Esophagus muscularis mucosa (tissue), 4 donors: ENCODE measurements at regions not wholly inside any gene's neighbourhood (a gene's known extent, or its start where the extent isn't known, plus 50 kb on each side); places are given as distances from the start of the nearest gene placed in this dataset.

Experiments used
- DNase-seq: peaks from one replicate; pipeline ENCODE4 v3.0.0-alpha.2; 2017; ENCODE audit errors: extremely low spot score
- H3K27ac ChIP-seq, 4 donors: fragments of 200-600 bp; sonication (generic); replicated peaks in 1 of 4; 1 replicate in 3 of 4; 2 replicates in 1 of 4; pipeline ENCODE4 v1.5.1; 2016 to 2019; ENCODE audit warnings: mild to moderate bottlenecking in 1 of 4
- H3K27me3 ChIP-seq, 4 donors: fragments of 200-600 bp; sonication (generic); one replicate each; pipeline versions ENCODE4 v1.5.1 to v1.6.0; 2016 to 2019
- H3K36me3 ChIP-seq, 4 donors: fragments of 200-600 bp; sonication (generic); one replicate each; pipeline ENCODE4 v1.5.1; 2016 to 2019
- H3K4me1 ChIP-seq, 4 donors: fragments of 200-600 bp; sonication (generic); one replicate each; pipeline ENCODE4 v1.5.1; 2016 to 2019
- H3K4me3 ChIP-seq, 4 donors: fragments of 200-600 bp; sonication (generic); 1 replicate in 2 of 4; 2 replicates in 2 of 4; pipeline ENCODE4 v1.5.1; 2016 to 2019; ENCODE audit warnings: mild to moderate bottlenecking in 4 of 4, moderate library complexity in 1 of 4
- H3K9me3 ChIP-seq, 4 donors: fragments of 200-600 bp; sonication (generic); 1 replicate in 3 of 4; 2 replicates in 1 of 4; pipeline ENCODE4 v1.5.1; 2016 to 2019
- CTCF ChIP-seq, 3 experiments: fragments of 200-600 bp in 2 of 3; fragments of 450-650 bp in 1 of 3; sonication (generic) in 2 of 3; IDR thresholded peaks; one replicate each; pipeline ENCODE4 v1.5.1; 2017 to 2019; ENCODE audit warnings: antibody characterized with exemption in 3 of 3, mild to moderate bottlenecking in 2 of 3, moderate library complexity in 1 of 3
- EP300 ChIP-seq: sonication (generic); formaldehyde crosslinking; IDR thresholded peaks from one replicate; pipeline ENCODE4 v1.6.1; 2017; ENCODE audit warnings: antibody characterized with exemption
- POLR2A ChIP-seq: fragments of 450-650 bp; IDR thresholded peaks from one replicate; pipeline ENCODE4 v1.6.1; 2017; ENCODE audit warnings: antibody characterized with exemption, moderate library complexity, mild to moderate bottlenecking, low read depth
- POLR2AphosphoS5 ChIP-seq, 2 donors: sonication (generic); formaldehyde crosslinking; IDR thresholded peaks; one replicate each; pipeline ENCODE4 v1.6.1; 2017; ENCODE audit warnings: antibody characterized with exemption in 2 of 2
- WGBS: methylation state at CpG from one replicate; pipeline ENCODE4 v1.1.5; 2018; 5-methylcytosine and 5-hydroxymethylcytosine counted together
- intact Hi-C: fragments of 100-400 bp; cut with DNase I; formaldehyde crosslinking; loops from one replicate; pipeline ENCODE4 v1.15.1; 2023

- H3K36me3 ChIP-seq: no peaks in the 10 kb centered on the region
- intact Hi-C loops: no loop called here
- no peak for TF ChIP-seq POLR2A
- no peak for TF ChIP-seq EP300
- TF ChIP-seq CTCF (IDR thresholded peaks at IDR 0.05): no peak
- no peak for TF ChIP-seq POLR2AphosphoS5 (IDR thresholded peaks at IDR 0.05)
- peaks cover 12 to 51% (median 23%) of the 10 kb centered on the region in 4 donors for H3K4me1 ChIP-seq
- no peak for DNase-seq
- H3K27me3 ChIP-seq: no peaks in the 10 kb centered on the region
- no peak overlapping the region for H3K4me3 ChIP-seq
- H3K27ac ChIP-seq: no peak overlapping the region
- H3K9me3 ChIP-seq: no peaks in the 10 kb centered on the region
These were observed 121.7 kb upstream of the WWC1 start for GRCh38 chr5:168169791-168170190.

GRCh38 chr5:168171901-168172759 is 119.3 kb upstream of the WWC1 start:
- no peak overlapping the region for H3K4me3 ChIP-seq
- H3K27ac ChIP-seq: peak overlapping the region in 2 of 4 donors; percentile 43 to 48
- peaks cover 12 to 37% (median 19%) of the 10 kb centered on the region in 4 donors for H3K4me1 ChIP-seq
- no peaks in the 10 kb centered on the region for H3K27me3 ChIP-seq
- no peaks in the 10 kb centered on the region for H3K36me3 ChIP-seq
- WGBS: 65% methylated on average over 15 of the region's 15 CpGs
- H3K9me3 ChIP-seq: no peaks in the 10 kb centered on the region
- intact Hi-C loops: no loop called here
- DNase-seq: no peak
- TF ChIP-seq CTCF (IDR thresholded peaks at IDR 0.05): no peak
- no peak for TF ChIP-seq EP300
- no peak for TF ChIP-seq POLR2A
- no peak for TF ChIP-seq POLR2AphosphoS5 (IDR thresholded peaks at IDR 0.05)

GRCh38 chr5:168172760-168173223 is 118.7 kb upstream of the WWC1 start:
- Histone ChIP-seq H3K4me3 (no peak overlapping the region), H3K27me3 (no peaks in the 10 kb centered on the region), H3K9me3 (no peaks in the 10 kb centered on the region), H3K4me1 (peaks cover 15 to 43% (median 23%) of the 10 kb centered on the region in 4 donors), H3K36me3 (no peaks in the 10 kb centered on the region), H3K27ac (peak overlapping the region in 3 of 4 donors; percentile 34 to 48 (median 43))
- WGBS: 64% methylated on average over 2 of the region's 2 CpGs
- DNase-seq: no peak
- TF ChIP-seq CTCF (IDR thresholded peaks at IDR 0.05) (no peak), EP300 (no peak), POLR2A (no peak), POLR2AphosphoS5 (IDR thresholded peaks at IDR 0.05) (no peak)
- intact Hi-C loops: no loop called here

- H3K4me3 ChIP-seq: no peak overlapping the region
- intact Hi-C loops: no loop called here
- H3K36me3 ChIP-seq: no peaks in the 10 kb centered on the region
- DNase-seq: no peak
- peaks cover 24 to 54% (median 34%) of the 10 kb centered on the region in 4 donors for H3K4me1 ChIP-seq
- TF ChIP-seq EP300: no peak
- no peak for TF ChIP-seq CTCF (IDR thresholded peaks at IDR 0.05)
- TF ChIP-seq POLR2AphosphoS5 (IDR thresholded peaks at IDR 0.05): no peak
- TF ChIP-seq POLR2A: no peak
- H3K27me3 ChIP-seq: no peaks in the 10 kb centered on the region
- no peaks in the 10 kb centered on the region for H3K9me3 ChIP-seq
- WGBS: 69% methylated on average over 7 of the region's 9 CpGs
- no peak overlapping the region for H3K27ac ChIP-seq
These were observed 117.1 kb upstream of the WWC1 start for GRCh38 chr5:168174376-168174775.
